NCI-H187 (cell line): ENCODE measurements at regions not wholly inside any gene's neighbourhood (a gene's known extent, or its start where the extent isn't known, plus 50 kb on each side); places are given as distances from the start of the nearest gene placed in this dataset.
"Not testable (repeated sequence)": the region's sequence is repeated elsewhere in the genome, so short reads cannot be mapped to it uniquely, and the experiment has no call there.

ENCODE experiments used
- DNase-seq, 2 experiments: peaks; one replicate each; lab custom pipeline; 2025; lab: John Stamatoyannopoulos, UW

GRCh38 chr6:140193269-140193668 lies 818.8 kb upstream of the CITED2 start:
- no peak for DNase-seq

- no peak for DNase-seq
Observed at GRCh38 chr6:140192018-140192417, 817.6 kb upstream of the CITED2 start.

GRCh38 chr6:140189263-140189662 lies 814.8 kb upstream of the CITED2 start:
- DNase-seq: not testable (repeated sequence)

- DNase-seq: no peak
Observed at GRCh38 chr6:140185991-140186390, 811.5 kb upstream of the CITED2 start.

GRCh38 chr6:140183881-140184280 lies 809.4 kb upstream of the CITED2 start:
- no peak for DNase-seq

GRCh38 chr6:140182821-140183220 lies 808.4 kb upstream of the CITED2 start:
- no peak for DNase-seq

GRCh38 chr6:140181876-140182275 lies 807.4 kb upstream of the CITED2 start:
- DNase-seq: no peak

- DNase-seq: no peak
Observed at GRCh38 chr6:140180306-140180705, 805.9 kb upstream of the CITED2 start.

- no peak for DNase-seq
Observed at GRCh38 chr6:140178935-140179334, 804.5 kb upstream of the CITED2 start.

- DNase-seq: no peak
Observed at GRCh38 chr6:140178520-140178919, 804.1 kb upstream of the CITED2 start.

GRCh38 chr6:140176306-140176705 lies 801.9 kb upstream of the CITED2 start:
- DNase-seq: no peak

- no peak for DNase-seq
Observed at GRCh38 chr6:140175486-140175885, 801.0 kb upstream of the CITED2 start.

- no peak for DNase-seq
Observed at GRCh38 chr6:140174524-140174923, 800.1 kb upstream of the CITED2 start.

- DNase-seq: no peak
Observed at GRCh38 chr6:140168365-140168764, 793.9 kb upstream of the CITED2 start.

- no peak for DNase-seq
Observed at GRCh38 chr6:140160909-140161308, 786.5 kb upstream of the CITED2 start.

- no peak for DNase-seq
Observed at GRCh38 chr6:140160494-140160893, 786.0 kb upstream of the CITED2 start.

GRCh38 chr6:140156131-140156530 lies 781.7 kb upstream of the CITED2 start:
- DNase-seq: no peak

- no peak for DNase-seq
Observed at GRCh38 chr6:140155451-140156126, 781.1 kb upstream of the CITED2 start.

- no peak for DNase-seq
Observed at GRCh38 chr6:140153703-140154102, 779.3 kb upstream of the CITED2 start.

GRCh38 chr6:140147825-140148814 lies 773.7 kb upstream of the CITED2 start:
- not testable (repeated sequence) for DNase-seq

- no peak for DNase-seq
Observed at GRCh38 chr6:140140891-140141290, 766.4 kb upstream of the CITED2 start.

GRCh38 chr6:140138311-140139010 lies 764.0 kb upstream of the CITED2 start:
- no peak for DNase-seq
